ENCODE measurements at regions not wholly inside any gene's neighbourhood (a gene's known extent, or its start where the extent isn't known, plus 50 kb on each side); places are given as distances from the start of the nearest gene placed in this dataset.

DNA sequence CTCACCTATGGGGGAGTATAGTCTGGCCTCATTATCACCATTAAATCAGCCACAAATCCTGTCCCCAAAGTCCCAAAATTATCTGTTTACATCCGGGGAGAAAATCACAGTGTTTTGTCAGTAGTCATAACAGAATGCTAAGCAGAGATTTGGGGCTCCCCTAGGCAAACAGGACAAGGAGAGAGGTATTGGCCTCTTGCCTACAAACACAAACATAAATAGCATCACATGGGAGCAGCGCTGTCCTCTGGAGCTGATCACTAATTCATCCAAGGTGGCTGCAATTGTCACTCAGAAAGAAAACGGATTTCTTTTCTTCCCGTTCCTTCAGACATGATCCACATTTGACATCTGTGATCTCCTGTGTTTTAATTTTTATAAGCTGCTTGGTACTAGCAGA, 1028.1 kb downstream of the NTRK3 start:
- TF ChIP-seq CTCF (conservative IDR thresholded peaks at IDR 0.05; ENCODE audit: low read depth, low read length) (no peak), RFX5 (IDR thresholded peaks at IDR 0.05; ENCODE audit: low read depth, low read length) (no peak), MAZ (IDR thresholded peaks at IDR 0.05; ENCODE audit: borderline replicate concordance, low read depth, low read length) (no peak), RAD21 (IDR thresholded peaks at IDR 0.05; ENCODE audit: low read length) (no peak), SMC3 (IDR thresholded peaks at IDR 0.05; ENCODE audit: low read depth, low read length) (no peak), POLR2A (IDR thresholded peaks at IDR 0.05; ENCODE audit: low read depth, low read length) (no peak), CEBPB (IDR thresholded peaks at IDR 0.05; ENCODE audit: low read depth, low read length) (no peak)
